Astrocyte of the spinal cord (primary cell): ENCODE measurements at regions not wholly inside any gene's neighbourhood (a gene's known extent, or its start where the extent isn't known, plus 50 kb on each side); places are given as distances from the start of the nearest gene placed in this dataset.

Experiments
- DNase-seq: peaks from one replicate; pipeline ENCODE4 v3.0.0; 2011; ENCODE audit warnings: low read depth, low spot score
- H3K4me3 ChIP-seq: 2 replicates; pipeline ENCODE4 v1.5.1; 2011; ENCODE audit warnings: low read depth, mild to moderate bottlenecking, low read length, moderate library complexity
- CTCF ChIP-seq: IDR thresholded peaks from 2 replicates; pipeline ENCODE4 v1.5.1; 2012; ENCODE audit warnings: low read depth, mild to moderate bottlenecking, low read length, inconsistent platforms
- in situ Hi-C: cut with HindIII; loops from 2 replicates; pipeline ENCODE4 v1.10.0; 2017; ENCODE audit warnings: low sequenced_read_pairs

GRCh38 chr5:167633114-167633513 lies 658.3 kb upstream of the WWC1 start:
- TF ChIP-seq CTCF: no peak
- in situ Hi-C loops: no loop called here
- H3K4me3 ChIP-seq: no peak overlapping the region
- DNase-seq: peak; percentile 13

DNA sequence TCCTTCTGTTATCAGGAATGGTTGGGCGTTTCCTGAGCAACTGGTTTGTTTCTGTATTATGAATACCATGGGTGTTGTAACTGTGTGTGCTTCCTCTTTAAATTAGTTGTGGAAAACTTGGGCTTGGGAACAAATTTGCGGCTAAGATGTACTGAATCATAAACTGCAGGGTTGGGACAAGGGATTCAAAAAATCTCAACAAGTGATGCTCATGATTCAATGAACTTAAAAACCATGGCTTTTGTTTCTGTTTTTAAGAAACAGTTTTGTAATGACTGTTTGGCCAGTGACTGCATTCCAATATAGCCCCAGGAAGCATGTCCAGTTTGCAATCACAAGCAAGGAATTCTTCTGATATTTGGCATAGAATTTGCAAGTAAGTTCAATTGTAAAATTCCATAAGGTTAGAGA lies 657.5 kb upstream of the WWC1 start:
- TF ChIP-seq CTCF: no peak

DNA sequence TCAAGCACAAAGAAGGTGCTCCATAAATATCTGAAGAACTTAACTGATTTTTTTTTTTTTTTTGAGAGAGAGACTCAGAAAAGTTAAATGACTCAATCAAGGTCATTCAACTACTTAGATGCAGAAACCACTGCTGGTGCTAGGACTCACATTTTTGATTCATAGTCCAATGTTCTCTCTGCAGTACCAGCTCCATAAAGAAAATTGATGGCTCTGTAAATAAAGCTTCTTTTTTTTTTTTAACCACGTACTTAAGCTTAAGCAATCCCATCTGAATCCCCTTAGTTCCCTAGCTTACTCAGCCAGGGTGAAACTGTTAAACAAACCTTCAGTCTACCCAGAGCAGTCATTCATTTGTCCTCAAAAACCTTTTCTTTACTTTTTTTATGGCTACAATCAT lies 657.0 kb upstream of the WWC1 start:
- in situ Hi-C loops: no loop called here
- DNase-seq: peak; percentile 94
- no peak overlapping the region for H3K4me3 ChIP-seq
- TF ChIP-seq CTCF: no peak

More for the DNA sequence above, 657.5 kb upstream of the WWC1 start:
- H3K4me3 ChIP-seq: no peak overlapping the region
- DNase-seq: peak; percentile 97
- in situ Hi-C loops: no loop called here

- no peak overlapping the region for H3K4me3 ChIP-seq
- TF ChIP-seq CTCF: no peak
- in situ Hi-C loops: no loop called here
- no peak for DNase-seq
Measured at GRCh38 chr5:167638816-167639215, 652.6 kb upstream of the WWC1 start.

DNA sequence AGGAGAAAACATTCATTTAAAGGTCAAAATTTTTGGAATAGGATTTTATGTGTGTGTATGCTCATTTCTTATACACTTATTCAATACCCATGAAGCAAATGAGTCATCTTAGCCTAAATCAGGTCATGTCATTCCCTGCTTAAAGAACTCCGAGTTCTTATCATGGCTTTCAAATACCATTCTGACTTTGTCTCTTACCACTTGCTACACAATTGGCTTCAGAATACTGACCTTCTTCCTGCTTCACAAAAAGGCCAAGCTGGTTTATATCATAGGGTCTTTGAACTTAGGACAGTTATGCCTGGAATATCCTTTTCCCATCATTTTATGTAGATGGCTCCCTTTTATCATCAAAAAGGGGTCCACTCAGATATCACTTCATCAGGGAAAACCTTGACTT lies 652.2 kb upstream of the WWC1 start:
- TF ChIP-seq CTCF: no peak
- DNase-seq: peak; percentile 57
- in situ Hi-C loops: no loop called here
- H3K4me3 ChIP-seq: no peak overlapping the region

DNA sequence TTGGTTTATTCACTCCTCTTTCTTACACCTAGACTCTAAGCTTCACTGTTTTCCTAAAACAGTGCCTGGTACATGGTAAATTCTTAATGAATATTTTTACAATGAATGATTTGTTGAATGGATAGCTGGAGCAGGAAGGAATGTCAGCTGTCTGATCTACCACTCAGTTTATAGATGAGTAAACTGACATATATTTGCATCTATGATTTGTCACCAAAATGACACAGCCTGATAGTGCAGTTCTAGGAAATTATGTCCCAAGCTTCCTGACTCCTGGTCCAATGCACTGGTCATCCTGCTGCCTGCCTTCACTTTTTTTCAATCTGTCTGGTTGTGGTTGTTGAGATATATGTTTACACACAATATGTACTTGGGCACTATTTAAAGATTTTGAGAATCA lies 651.7 kb upstream of the WWC1 start:
- DNase-seq: peak; percentile 23
- in situ Hi-C loops: no loop called here
- no peak overlapping the region for H3K4me3 ChIP-seq
- no peak for TF ChIP-seq CTCF

DNA sequence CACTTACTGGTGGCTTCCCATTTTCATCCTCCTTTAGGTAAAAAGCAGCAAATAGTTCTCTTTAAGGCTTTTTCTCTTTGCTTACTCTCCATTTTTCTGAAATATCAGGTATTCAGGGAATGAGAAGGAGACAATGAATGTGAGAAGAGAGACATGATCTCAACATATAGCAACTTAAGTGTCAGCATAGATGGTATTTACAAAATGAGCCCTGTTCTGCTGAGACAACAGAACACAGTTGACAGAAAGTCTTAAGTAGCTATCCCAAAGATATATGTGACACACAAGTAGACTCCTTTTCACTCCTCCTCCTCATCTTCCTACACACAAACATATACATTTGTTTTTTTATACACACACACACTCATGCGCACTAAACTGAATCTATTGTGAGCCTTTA lies 649.3 kb upstream of the WWC1 start:
- in situ Hi-C loops: no loop called here
- DNase-seq: peak; percentile 35
- H3K4me3 ChIP-seq: no peak overlapping the region
- TF ChIP-seq CTCF: no peak
